Endothelial cell of umbilical vein (primary cell): ENCODE measurements at regions not wholly inside any gene's neighbourhood (a gene's known extent, or its start where the extent isn't known, plus 50 kb on each side); places are given as distances from the start of the nearest gene placed in this dataset.
"Not testable (repeated sequence)": the region's sequence is repeated elsewhere in the genome, so short reads cannot be mapped to it uniquely, and the experiment has no call there.

Experiments
- BruUV-seq: library from RNA; stranded (reverse); fragments of 400-500 nt; replicated peaks from 2 replicates; lab custom pipeline; 2021; lab: Mats Ljungman, UMichigan
- CTCF ChIA-PET: fragments of 300-600, 350-600 bp; sonication (Branson Sonifier 250); formaldehyde crosslinking; loops from one replicate; lab custom pipeline; 2021; ENCODE audit warnings: antibody characterized with exemption, inconsistent platforms; lab: Charles Lee
- POLR2A ChIA-PET: fragments of 300-600, 350-600 bp; sonication (Branson Sonifier 250); formaldehyde crosslinking; loops from one replicate; lab custom pipeline; 2021; ENCODE audit warnings: antibody characterized with exemption, inconsistent platforms; lab: Charles Lee
- DNase-seq: peaks from one replicate; pipeline ENCODE4 v3.0.0-alpha.2; 2011; ENCODE audit warnings: low read depth, low spot score
- FAIRE-seq: peaks from 2 replicates; lab custom pipeline; 2011; peaks lifted over from hg19 to GRCh38; lab: Jason Lieb, UNC
- H2AFZ ChIP-seq: 2 replicates; pipeline ENCODE4 v1.6.0; 2012; ENCODE audit warnings: low read depth, low read length, control low read depth, inconsistent platforms
- H3K27ac ChIP-seq: 2 replicates; pipeline ENCODE4 v1.5.1; 2011; ENCODE audit warnings: low read depth, mild to moderate bottlenecking, control low read depth, low read length, moderate library complexity; ENCODE audit not compliant: insufficient read depth
- H3K27me3 ChIP-seq, 2 experiments: 2 replicates each; pipeline versions ENCODE4 v1.6.0 to v1.6.1; 2011; ENCODE audit warnings: low read length in 2 of 2, mixed read lengths in 1 of 2; ENCODE audit not compliant: control insufficient read depth in 2 of 2, insufficient read depth in 2 of 2
- H3K36me3 ChIP-seq, 2 experiments: 2 replicates in 1 of 2; 3 replicates in 1 of 2; pipeline ENCODE4 v1.5.1; 2011; ENCODE audit warnings: low read length in 2 of 2, mild to moderate bottlenecking in 1 of 2, moderate library complexity in 1 of 2; ENCODE audit not compliant: control insufficient read depth in 2 of 2, insufficient read depth in 2 of 2; ENCODE audit errors: extremely low read depth in 1 of 2
- H3K4me1 ChIP-seq: 3 replicates; pipeline ENCODE4 v1.5.1; 2011; ENCODE audit warnings: mild to moderate bottlenecking, low read length; ENCODE audit not compliant: control insufficient read depth, insufficient read depth; ENCODE audit errors: extremely low read depth
- H3K4me2 ChIP-seq: 2 replicates; pipeline ENCODE4 v1.6.1; 2011; ENCODE audit warnings: low read length, control low read depth, mixed read lengths; ENCODE audit not compliant: insufficient read depth
- H3K4me3 ChIP-seq, 3 experiments: fragments of 200-600 bp in 1 of 3; sonication (generic), shearing (Covaris generic) in 1 of 3; replicated peaks in 1 of 3; 2 replicates each; pipeline ENCODE4 v1.5.1; 2011 to 2016; ENCODE audit warnings: control low read depth in 3 of 3, low read length in 3 of 3, mild to moderate bottlenecking in 2 of 3, inconsistent platforms in 1 of 3, low read depth in 1 of 3, moderate library complexity in 1 of 3; ENCODE audit not compliant: insufficient read depth in 1 of 3
- H3K79me2 ChIP-seq: 2 replicates; pipeline ENCODE4 v1.6.0; 2012; ENCODE audit warnings: low read length, inconsistent platforms; ENCODE audit not compliant: control insufficient read depth, insufficient read depth
- H3K9ac ChIP-seq: replicated peaks from 2 replicates; pipeline ENCODE3; 2011; ENCODE audit warnings: low read length, control low read depth; ENCODE audit not compliant: insufficient read depth; ENCODE audit errors: extremely low read depth
- H3K9me1 ChIP-seq: replicated peaks from 3 replicates; pipeline ENCODE4 v1.6.0; 2011; ENCODE audit warnings: mild to moderate bottlenecking, low read length; ENCODE audit not compliant: control insufficient read depth, insufficient read depth; ENCODE audit errors: extremely low read depth
- H3K9me3 ChIP-seq: replicated peaks from 2 replicates; pipeline ENCODE4 v1.5.1; 2012; ENCODE audit warnings: low read length, inconsistent platforms; ENCODE audit not compliant: control insufficient read depth, insufficient read depth
- H4K20me1 ChIP-seq: replicated peaks from 2 replicates; pipeline ENCODE3; 2011; ENCODE audit warnings: mild to moderate bottlenecking, low read length; ENCODE audit not compliant: control insufficient read depth, insufficient read depth; ENCODE audit errors: extremely low read depth
- CTCF ChIP-seq, 2 donors: IDR thresholded peaks; 1 replicate in 1 of 2; 2 replicates in 1 of 2; pipeline ENCODE4 v1.5.1; 2011; ENCODE audit warnings: low read length in 2 of 2, mild to moderate bottlenecking in 2 of 2, moderate library complexity in 2 of 2, control low read depth in 1 of 2, inconsistent platforms in 1 of 2, low read depth in 1 of 2; ENCODE audit not compliant: insufficient read depth in 1 of 2; ENCODE audit errors: extremely low read depth in 1 of 2
- EZH2 ChIP-seq: IDR thresholded peaks from 2 replicates; pipeline ENCODE4 v1.6.1; 2012; ENCODE audit warnings: borderline replicate concordance, low read depth, mild to moderate bottlenecking, moderate library complexity, low read length, inconsistent platforms; ENCODE audit not compliant: severe bottlenecking
- FOS ChIP-seq: IDR thresholded peaks from 2 replicates; pipeline ENCODE4 v1.6.1; 2011; ENCODE audit warnings: mild to moderate bottlenecking, low read length, moderate library complexity, borderline replicate concordance; ENCODE audit not compliant: insufficient read depth
- GATA2 ChIP-seq: IDR thresholded peaks from 2 replicates; pipeline ENCODE4 v1.7.0; 2011; ENCODE audit warnings: low read depth, mild to moderate bottlenecking, moderate library complexity, mixed read lengths, low read length; ENCODE audit not compliant: insufficient read length, insufficient read depth
- JUN ChIP-seq: IDR thresholded peaks from 2 replicates; pipeline ENCODE4 v1.6.1; 2011; ENCODE audit warnings: borderline replicate concordance, low read depth; ENCODE audit not compliant: insufficient read length, insufficient read depth
- MAX ChIP-seq: IDR thresholded peaks from 2 replicates; pipeline ENCODE4 v1.6.1; 2011; ENCODE audit not compliant: insufficient read depth, insufficient read length
- MYC ChIP-seq: IDR thresholded peaks from one replicate; pipeline ENCODE4 v1.6.1; 2011; ENCODE audit warnings: mild to moderate bottlenecking, low read depth, low read length
- POLR2A ChIP-seq: IDR thresholded peaks from 2 replicates; pipeline ENCODE4 v1.6.1; 2012; ENCODE audit warnings: low read depth, mild to moderate bottlenecking, control low read depth, low read length
- POLR2AphosphoS5 ChIP-seq: IDR thresholded peaks from 2 replicates; pipeline ENCODE4 v1.6.1; 2012; ENCODE audit warnings: low read depth, mild to moderate bottlenecking, control low read depth, low read length, moderate library complexity; ENCODE audit not compliant: insufficient read depth
- dilution Hi-C: fragments of 300-500 bp; cut with MboI; formaldehyde crosslinking; loops from one replicate; pipeline ENCODE4 v1.15.0; 2019; ENCODE audit warnings: low sequenced_read_pairs; ENCODE audit not compliant: extremely low pct_ligation_motif_present
- intact Hi-C: fragments of 100-400 bp; cut with micrococcal nuclease; formaldehyde crosslinking; loops from one replicate; pipeline ENCODE4 v1.10.0; 2022

- no peaks in the 10 kb centered on the region for H3K4me1 ChIP-seq
- DNase-seq (no peak), FAIRE-seq (no peak)
- intact Hi-C loops (no loop called here), dilution Hi-C loops (no loop called here)
- no peak overlapping the region for H3K9ac ChIP-seq
- BruUV-seq = no TSS peak
- ChIA-PET POLR2A (no interaction called here), CTCF (no interaction called here)
- TF ChIP-seq POLR2A (no peak), FOS (no peak), CTCF (IDR thresholded peaks at IDR 0.05; ENCODE audit: extremely low read depth in 1 of 2, insufficient read depth in 1 of 2, low read depth in 1 of 2, low read length in 2 of 2) (no peak), JUN (no peak), MAX (no peak), EZH2 (no peak), POLR2AphosphoS5 (no peak), MYC (no peak), GATA2 (no peak)
- no peaks in the 10 kb centered on the region for H3K27me3 ChIP-seq
- no peak overlapping the region for H3K27ac ChIP-seq
- no peaks in the 10 kb centered on the region for H3K9me1 ChIP-seq
- no peaks in the 10 kb centered on the region for H3K36me3 ChIP-seq
- H3K9me3 ChIP-seq = no peaks in the 10 kb centered on the region
- H3K4me2 ChIP-seq = no peak overlapping the region
- H2AFZ ChIP-seq = no peak overlapping the region
- H3K4me3 ChIP-seq = no peak overlapping the region
- H3K79me2 ChIP-seq = no peaks in the 10 kb centered on the region
- no peaks in the 10 kb centered on the region for H4K20me1 ChIP-seq
Measured at GRCh38 chr3:165603196-165603595, 234.0 kb downstream of the BCHE start.

GRCh38 chr3:165572566-165572965 lies 264.7 kb downstream of the BCHE start:
- FAIRE-seq, DNase-seq, H3K27me3 ChIP-seq, H3K9ac ChIP-seq, POLR2A ChIA-PET, H3K36me3 ChIP-seq, H3K4me2 ChIP-seq, H3K9me1 ChIP-seq, H4K20me1 ChIP-seq, H3K79me2 ChIP-seq, H3K4me3 ChIP-seq, H2AFZ ChIP-seq, BruUV-seq, H3K27ac ChIP-seq, H3K4me1 ChIP-seq, dilution Hi-C loops, intact Hi-C loops, CTCF ChIA-PET, H3K9me3 ChIP-seq: not testable (repeated sequence)
